ENCODE measurements at regions not wholly inside any gene's neighbourhood (a gene's known extent, or its start where the extent isn't known, plus 50 kb on each side); places are given as distances from the start of the nearest gene placed in this dataset.

DNA sequence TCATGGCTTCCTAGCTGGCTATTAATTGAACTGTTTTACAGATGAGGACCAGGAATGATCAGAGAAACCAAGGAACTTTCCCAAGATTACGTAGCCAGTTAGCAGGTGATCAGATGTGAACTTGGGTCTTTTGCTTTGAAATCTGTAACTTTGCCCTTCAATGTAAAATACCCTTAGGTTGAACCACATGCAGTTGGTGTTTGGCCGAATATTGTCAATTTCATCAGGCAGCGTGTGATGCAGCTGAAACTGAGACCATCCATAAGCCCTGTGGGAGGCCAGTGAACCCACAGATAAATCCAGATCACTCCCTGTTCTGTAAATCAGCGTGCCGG lies 150.8 kb downstream of the ETS2 start:
- Histone ChIP-seq H3K27me3 (ENCODE audit: control insufficient read depth in 3 of 3, insufficient read depth in 3 of 3, low read length in 3 of 3) (no peaks in the 10 kb centered on the region), H3K9ac (ENCODE audit: low read depth in 1 of 3, low read length in 3 of 3) (no peak overlapping the region), H3K27ac (ENCODE audit: low read depth, low read length) (no peak overlapping the region), H3K4me1 (ENCODE audit: control insufficient read depth in 3 of 3, insufficient read depth in 3 of 3, low read length in 3 of 3) (peaks cover 2 to 13% (median 6%) of the 10 kb centered on the region in 3 donors), H3K36me3 (ENCODE audit: control insufficient read depth in 3 of 3, insufficient read depth in 3 of 3, low read length in 3 of 3) (no peaks in the 10 kb centered on the region), H3K9me3 (ENCODE audit: control insufficient read depth in 3 of 3, low read length in 3 of 3) (no peaks in the 10 kb centered on the region), H3K4me3 (ENCODE audit: low read length in 3 of 3) (no peak overlapping the region)

DNA sequence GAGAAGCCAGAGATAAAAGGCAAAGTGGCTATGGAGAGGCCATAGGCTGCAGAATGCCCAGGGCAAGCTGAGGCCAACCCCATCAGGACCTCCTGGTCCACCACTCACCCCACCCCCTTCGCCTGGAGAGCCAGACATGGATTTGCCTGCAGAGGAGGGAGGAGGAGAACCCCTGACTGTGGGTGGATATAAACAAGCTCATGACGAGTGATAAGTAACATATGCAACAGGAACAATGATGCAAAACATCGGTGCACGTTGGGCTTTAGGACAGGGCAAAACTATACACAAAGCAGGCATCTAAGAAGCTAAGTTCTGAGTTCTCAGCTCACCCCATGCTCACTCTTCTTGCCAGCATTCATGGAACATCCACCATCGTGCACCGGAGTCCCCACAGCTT lies 150.3 kb downstream of the ETS2 start:
- no peaks in the 10 kb centered on the region for H3K9me3 ChIP-seq (ENCODE audit: control insufficient read depth in 3 of 3, low read length in 3 of 3)
- H3K4me1 ChIP-seq (ENCODE audit: control insufficient read depth in 3 of 3, insufficient read depth in 3 of 3, low read length in 3 of 3), result peaks cover 2 to 13% (median 6%) of the 10 kb centered on the region in 3 donors
- H3K27me3 ChIP-seq (ENCODE audit: control insufficient read depth in 3 of 3, insufficient read depth in 3 of 3, low read length in 3 of 3), result no peaks in the 10 kb centered on the region
- no peak overlapping the region for H3K9ac ChIP-seq (ENCODE audit: low read depth in 1 of 3, low read length in 3 of 3)
- H3K4me3 ChIP-seq (ENCODE audit: low read length in 3 of 3), result no peak overlapping the region
- no peaks in the 10 kb centered on the region for H3K36me3 ChIP-seq (ENCODE audit: control insufficient read depth in 3 of 3, insufficient read depth in 3 of 3, low read length in 3 of 3)
- H3K27ac ChIP-seq (ENCODE audit: low read depth, low read length), result no peak overlapping the region

DNA sequence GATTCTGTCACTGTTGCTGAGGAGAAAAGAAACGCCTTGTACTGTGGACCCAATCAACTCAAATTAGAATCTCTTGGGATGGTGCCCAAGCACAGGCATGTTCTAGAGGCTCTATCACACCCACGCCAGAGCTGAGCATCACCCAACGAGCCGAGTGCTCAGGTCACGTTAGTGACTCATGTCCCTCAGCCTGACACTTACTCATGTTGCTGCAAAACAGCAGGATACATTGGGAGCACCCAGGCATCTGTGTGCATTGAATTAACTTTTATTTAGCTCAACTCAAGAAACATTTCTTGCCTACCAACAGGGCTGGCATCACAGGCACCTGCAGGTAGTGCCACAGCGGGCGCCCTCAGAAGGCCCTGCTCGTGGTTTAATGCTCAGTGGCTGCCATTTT lies 149.8 kb downstream of the ETS2 start:
- Histone ChIP-seq H3K27ac (ENCODE audit: low read depth, low read length) (no peak overlapping the region), H3K27me3 (ENCODE audit: control insufficient read depth in 3 of 3, insufficient read depth in 3 of 3, low read length in 3 of 3) (no peaks in the 10 kb centered on the region), H3K9me3 (ENCODE audit: control insufficient read depth in 3 of 3, low read length in 3 of 3) (no peaks in the 10 kb centered on the region), H3K9ac (ENCODE audit: low read depth in 1 of 3, low read length in 3 of 3) (no peak overlapping the region), H3K4me1 (ENCODE audit: control insufficient read depth in 3 of 3, insufficient read depth in 3 of 3, low read length in 3 of 3) (peaks cover 2 to 13% (median 6%) of the 10 kb centered on the region in 3 donors), H3K4me3 (ENCODE audit: low read length in 3 of 3) (no peak overlapping the region), H3K36me3 (ENCODE audit: control insufficient read depth in 3 of 3, insufficient read depth in 3 of 3, low read length in 3 of 3) (no peaks in the 10 kb centered on the region)

DNA sequence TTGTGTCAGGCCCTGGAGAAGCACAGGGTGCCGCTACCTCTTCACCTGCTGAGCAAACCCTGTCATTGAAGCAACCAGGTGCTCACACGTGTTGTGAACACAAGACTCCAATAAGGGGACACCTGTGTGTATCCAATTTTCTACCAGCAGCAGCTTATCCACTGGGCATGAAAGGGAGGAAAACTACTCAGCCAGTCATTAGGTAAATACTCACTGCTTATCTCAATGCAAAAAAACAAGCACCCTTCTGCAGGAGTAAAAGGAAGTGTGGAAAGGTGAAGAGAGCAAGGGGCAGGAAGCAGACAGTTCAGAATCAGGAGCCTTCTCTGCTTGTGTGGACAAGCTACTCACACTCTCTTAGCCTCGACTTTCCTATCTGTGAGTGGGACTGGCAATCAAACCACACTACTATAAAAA lies 148.9 kb downstream of the ETS2 start:
- H3K27me3 ChIP-seq (ENCODE audit: control insufficient read depth in 3 of 3, insufficient read depth in 3 of 3, low read length in 3 of 3), result no peaks in the 10 kb centered on the region
- no peak overlapping the region for H3K9ac ChIP-seq (ENCODE audit: low read depth in 1 of 3, low read length in 3 of 3)
- no peak overlapping the region for H3K4me3 ChIP-seq (ENCODE audit: low read length in 3 of 3)
- peaks cover 2 to 12% (median 6%) of the 10 kb centered on the region in 3 donors for H3K4me1 ChIP-seq (ENCODE audit: control insufficient read depth in 3 of 3, insufficient read depth in 3 of 3, low read length in 3 of 3)
- H3K27ac ChIP-seq (ENCODE audit: low read depth, low read length), result no peak overlapping the region
- H3K36me3 ChIP-seq (ENCODE audit: control insufficient read depth in 3 of 3, insufficient read depth in 3 of 3, low read length in 3 of 3), result no peaks in the 10 kb centered on the region
- H3K9me3 ChIP-seq (ENCODE audit: control insufficient read depth in 3 of 3, low read length in 3 of 3), result no peaks in the 10 kb centered on the region

DNA sequence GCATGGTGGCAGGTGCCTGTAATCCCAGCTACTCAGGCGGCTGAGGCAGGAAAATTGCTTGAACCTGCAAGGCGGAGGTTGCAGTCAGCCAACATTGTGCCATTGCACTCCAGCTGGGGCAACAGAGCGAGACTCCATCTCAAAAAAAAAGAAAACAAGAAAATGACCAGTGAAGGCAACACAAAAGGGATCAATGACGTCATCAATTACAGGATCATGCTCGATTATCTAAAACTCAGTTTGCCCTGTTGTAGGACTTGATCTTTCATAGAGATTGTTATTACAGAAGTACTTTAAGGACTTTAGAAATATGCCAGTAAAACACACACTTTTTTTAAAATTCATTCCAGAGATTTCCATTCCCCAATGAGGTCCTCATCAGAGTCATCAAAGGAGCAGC lies 147.8 kb downstream of the ETS2 start:
- Histone ChIP-seq H3K9me3 (ENCODE audit: control insufficient read depth in 3 of 3, low read length in 3 of 3) (no peaks in the 10 kb centered on the region), H3K9ac (ENCODE audit: low read depth in 1 of 3, low read length in 3 of 3) (no peak overlapping the region), H3K36me3 (ENCODE audit: control insufficient read depth in 3 of 3, insufficient read depth in 3 of 3, low read length in 3 of 3) (no peaks in the 10 kb centered on the region)

DNA sequence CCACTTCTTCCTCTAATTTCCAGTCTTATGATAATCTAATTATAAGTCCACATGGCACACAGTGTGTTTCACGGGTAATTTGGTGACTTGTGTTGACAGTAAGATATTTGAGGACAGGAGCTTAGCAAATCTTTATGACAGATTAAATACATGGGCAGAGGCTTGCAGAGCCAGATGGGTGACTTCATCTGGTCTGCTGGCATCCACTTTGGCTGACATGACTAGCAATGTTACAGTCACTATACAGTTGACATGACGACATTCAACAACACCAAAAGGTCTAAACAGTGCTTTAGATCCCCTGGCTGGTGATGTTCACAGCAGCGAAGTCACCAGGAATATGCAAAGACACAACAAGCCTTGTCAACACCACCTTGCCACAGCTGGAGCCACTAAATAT lies 147.2 kb downstream of the ETS2 start:
- no peak overlapping the region for H3K9ac ChIP-seq (ENCODE audit: low read depth in 1 of 3, low read length in 3 of 3)
- H3K27ac ChIP-seq (ENCODE audit: low read depth, low read length), result no peak overlapping the region
- H3K4me1 ChIP-seq (ENCODE audit: control insufficient read depth in 3 of 3, insufficient read depth in 3 of 3, low read length in 3 of 3), result no peaks in the 10 kb centered on the region
- no peak overlapping the region for H3K4me3 ChIP-seq (ENCODE audit: low read length in 3 of 3)
- no peaks in the 10 kb centered on the region for H3K27me3 ChIP-seq (ENCODE audit: control insufficient read depth in 3 of 3, insufficient read depth in 3 of 3, low read length in 3 of 3)
- H3K36me3 ChIP-seq (ENCODE audit: control insufficient read depth in 3 of 3, insufficient read depth in 3 of 3, low read length in 3 of 3), result no peaks in the 10 kb centered on the region
- no peaks in the 10 kb centered on the region for H3K9me3 ChIP-seq (ENCODE audit: control insufficient read depth in 3 of 3, low read length in 3 of 3)

More for the DNA sequence above, 147.8 kb downstream of the ETS2 start:
- Histone ChIP-seq H3K27ac (ENCODE audit: low read depth, low read length) (no peak overlapping the region), H3K4me3 (ENCODE audit: low read length in 3 of 3) (no peak overlapping the region), H3K27me3 (ENCODE audit: control insufficient read depth in 3 of 3, insufficient read depth in 3 of 3, low read length in 3 of 3) (no peaks in the 10 kb centered on the region), H3K4me1 (ENCODE audit: control insufficient read depth in 3 of 3, insufficient read depth in 3 of 3, low read length in 3 of 3) (peaks cover 0 to 5% (median 4%) of the 10 kb centered on the region in 3 donors)

DNA sequence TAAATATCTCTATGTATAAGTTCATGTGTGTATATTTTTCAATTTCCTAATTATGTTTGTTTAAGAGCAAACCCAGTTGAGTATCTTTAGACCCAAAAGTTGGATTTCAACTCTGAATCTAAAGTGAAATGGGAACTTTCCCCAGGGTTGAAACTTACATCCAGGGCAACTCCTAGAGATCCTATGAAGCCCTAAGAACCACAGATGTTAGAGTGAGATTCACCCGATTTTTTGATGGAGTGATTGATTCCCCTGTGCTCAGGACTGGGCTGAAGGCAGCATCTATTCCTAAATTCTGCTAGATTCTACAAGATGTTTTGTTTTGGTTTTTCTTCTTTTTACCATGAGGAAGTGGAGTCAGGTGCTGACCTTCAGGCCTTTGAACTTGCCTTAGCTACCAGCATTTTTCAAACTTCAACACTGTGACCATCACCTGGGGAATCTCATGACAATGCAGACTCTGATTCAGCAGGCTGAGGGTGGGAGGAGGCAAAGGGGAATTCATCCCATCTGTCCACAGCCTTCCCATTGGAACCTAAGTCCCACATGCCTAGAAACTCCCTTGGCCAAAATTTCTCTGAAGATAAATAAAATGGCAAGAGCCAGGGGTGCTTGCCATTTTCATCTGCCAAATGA lies 145.5 kb downstream of the ETS2 start:
- Histone ChIP-seq H3K4me3 (ENCODE audit: low read length in 3 of 3) (no peak overlapping the region), H3K4me1 (ENCODE audit: control insufficient read depth in 3 of 3, insufficient read depth in 3 of 3, low read length in 3 of 3) (no peaks in the 10 kb centered on the region), H3K27ac (ENCODE audit: low read depth, low read length) (no peak overlapping the region)

DNA sequence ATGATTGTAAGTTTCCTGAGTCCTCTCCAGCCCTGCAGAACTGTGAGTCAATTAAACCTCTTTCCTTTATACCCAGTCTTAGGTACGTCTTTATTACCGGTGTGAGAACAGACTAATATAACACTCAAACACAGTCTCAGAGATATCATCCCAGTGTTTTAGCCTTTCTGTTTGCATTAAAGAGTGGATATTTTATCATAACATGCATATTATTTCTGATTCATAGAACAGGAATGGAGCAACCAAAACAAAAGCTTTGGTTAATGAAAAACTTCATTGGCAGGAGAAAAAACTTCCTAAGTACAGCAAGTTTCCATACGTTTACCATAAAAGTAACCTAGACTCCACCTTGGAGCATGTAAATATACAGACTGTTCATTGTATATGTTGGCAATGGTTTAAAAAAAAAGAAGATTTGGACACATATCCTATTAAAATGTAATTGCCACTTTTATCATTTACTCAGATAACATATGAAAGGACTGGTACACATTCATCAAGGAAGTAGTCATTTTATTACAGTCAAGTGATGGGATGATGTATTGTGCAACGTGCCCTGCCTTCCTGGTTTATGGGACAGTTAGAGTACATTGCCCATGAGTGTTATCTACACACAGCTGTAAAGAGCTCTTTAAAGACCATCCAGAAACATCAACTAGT lies 144.8 kb downstream of the ETS2 start:
- no peak overlapping the region for H3K9ac ChIP-seq (ENCODE audit: low read depth in 1 of 3, low read length in 3 of 3)
- H3K4me3 ChIP-seq (ENCODE audit: low read length in 3 of 3), result no peak overlapping the region
- no peaks in the 10 kb centered on the region for H3K4me1 ChIP-seq (ENCODE audit: control insufficient read depth in 3 of 3, insufficient read depth in 3 of 3, low read length in 3 of 3)
- H3K27me3 ChIP-seq (ENCODE audit: control insufficient read depth in 3 of 3, insufficient read depth in 3 of 3, low read length in 3 of 3), result no peaks in the 10 kb centered on the region
- no peaks in the 10 kb centered on the region for H3K9me3 ChIP-seq (ENCODE audit: control insufficient read depth in 3 of 3, low read length in 3 of 3)
- no peaks in the 10 kb centered on the region for H3K36me3 ChIP-seq (ENCODE audit: control insufficient read depth in 3 of 3, insufficient read depth in 3 of 3, low read length in 3 of 3)
- H3K27ac ChIP-seq (ENCODE audit: low read depth, low read length), result no peak overlapping the region

More for the DNA sequence above, 145.5 kb downstream of the ETS2 start:
- Histone ChIP-seq H3K9ac (ENCODE audit: low read depth in 1 of 3, low read length in 3 of 3) (no peak overlapping the region), H3K27me3 (ENCODE audit: control insufficient read depth in 3 of 3, insufficient read depth in 3 of 3, low read length in 3 of 3) (no peaks in the 10 kb centered on the region), H3K36me3 (ENCODE audit: control insufficient read depth in 3 of 3, insufficient read depth in 3 of 3, low read length in 3 of 3) (no peaks in the 10 kb centered on the region), H3K9me3 (ENCODE audit: control insufficient read depth in 3 of 3, low read length in 3 of 3) (no peaks in the 10 kb centered on the region)

DNA sequence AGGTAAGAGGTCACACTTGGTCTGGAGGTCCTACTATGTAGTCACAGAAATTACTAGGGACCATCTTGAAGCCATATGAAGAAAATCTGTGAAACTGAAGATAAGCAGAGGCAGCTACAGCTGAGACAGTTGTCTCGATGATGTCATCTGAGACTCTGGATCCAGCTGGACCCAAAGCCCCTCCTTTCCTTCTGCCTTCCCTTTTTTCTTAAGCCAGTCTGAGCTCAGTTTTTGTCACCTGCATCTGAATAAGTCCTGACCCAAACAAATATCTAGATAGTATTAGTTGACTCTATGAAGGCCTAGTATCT lies 143.3 kb downstream of the ETS2 start:
- no peaks in the 10 kb centered on the region for H3K9me3 ChIP-seq (ENCODE audit: control insufficient read depth in 3 of 3, low read length in 3 of 3)
- H3K9ac ChIP-seq (ENCODE audit: low read depth in 1 of 3, low read length in 3 of 3), result no peak overlapping the region
- no peak overlapping the region for H3K27ac ChIP-seq (ENCODE audit: low read depth, low read length)
- H3K36me3 ChIP-seq (ENCODE audit: control insufficient read depth in 3 of 3, insufficient read depth in 3 of 3, low read length in 3 of 3), result no peaks in the 10 kb centered on the region
- no peaks in the 10 kb centered on the region for H3K27me3 ChIP-seq (ENCODE audit: control insufficient read depth in 3 of 3, insufficient read depth in 3 of 3, low read length in 3 of 3)
- no peaks in the 10 kb centered on the region for H3K4me1 ChIP-seq (ENCODE audit: control insufficient read depth in 3 of 3, insufficient read depth in 3 of 3, low read length in 3 of 3)
- no peak overlapping the region for H3K4me3 ChIP-seq (ENCODE audit: low read length in 3 of 3)

DNA sequence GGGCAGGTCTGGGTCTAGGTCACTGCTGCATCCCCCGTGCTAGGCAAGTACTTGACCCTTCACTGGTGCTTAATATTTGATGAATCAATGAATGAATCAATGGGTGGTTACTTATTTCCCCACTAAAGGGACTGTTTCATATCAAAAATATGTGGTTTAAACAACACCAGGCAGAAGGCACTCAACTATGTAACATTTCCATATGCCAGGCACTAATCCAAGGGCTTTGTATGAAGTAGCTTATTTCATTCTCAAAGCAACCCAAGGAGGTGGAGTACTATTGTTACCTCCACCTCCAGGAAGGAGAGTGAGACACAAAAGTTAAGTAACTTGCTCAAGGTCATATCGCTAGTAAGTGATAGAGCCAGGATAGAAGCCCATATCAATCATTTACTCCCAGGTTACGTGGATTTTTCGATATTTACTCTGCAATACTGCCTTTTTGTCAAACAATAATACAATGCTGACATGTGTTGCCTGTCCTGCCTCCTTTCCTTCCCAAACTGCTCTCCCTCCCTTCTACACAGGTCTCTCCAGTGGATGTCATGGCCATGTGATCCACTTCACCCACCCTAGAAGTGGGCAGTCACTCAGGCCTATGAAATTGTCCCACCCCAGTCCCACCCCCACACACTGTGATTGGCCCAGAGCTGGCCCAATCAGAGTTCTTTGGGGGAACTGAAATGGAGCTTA lies 142.8 kb downstream of the ETS2 start:
- no peaks in the 10 kb centered on the region for H3K27me3 ChIP-seq (ENCODE audit: control insufficient read depth in 3 of 3, insufficient read depth in 3 of 3, low read length in 3 of 3)
- H3K36me3 ChIP-seq (ENCODE audit: control insufficient read depth in 3 of 3, insufficient read depth in 3 of 3, low read length in 3 of 3), result no peaks in the 10 kb centered on the region
- H3K27ac ChIP-seq (ENCODE audit: low read depth, low read length), result no peak overlapping the region
- H3K4me1 ChIP-seq (ENCODE audit: control insufficient read depth in 3 of 3, insufficient read depth in 3 of 3, low read length in 3 of 3), result no peaks in the 10 kb centered on the region
- H3K9me3 ChIP-seq (ENCODE audit: control insufficient read depth in 3 of 3, low read length in 3 of 3), result no peaks in the 10 kb centered on the region
- H3K9ac ChIP-seq (ENCODE audit: low read depth in 1 of 3, low read length in 3 of 3), result no peak overlapping the region
- no peak overlapping the region for H3K4me3 ChIP-seq (ENCODE audit: low read length in 3 of 3)
